Trophoblast cell (in vitro differentiated cells and primary cell): ENCODE measurements at regions not wholly inside any gene's neighbourhood (a gene's known extent, or its start where the extent isn't known, plus 50 kb on each side); places are given as distances from the start of the nearest gene placed in this dataset.

Experiments used
- DNase-seq, 2 donors: peaks; one replicate each; pipeline ENCODE4 v3.0.0-alpha.2; 2016
- H2AFZ ChIP-seq: 2 replicates; pipeline ENCODE4 v1.6.1; 2013; ENCODE audit warnings: low read length, moderate library complexity, mild to moderate bottlenecking; ENCODE audit not compliant: insufficient read depth, poor library complexity
- H2AK5ac ChIP-seq: 2 replicates; pipeline ENCODE4 v1.6.1; 2013; ENCODE audit warnings: mild to moderate bottlenecking, low read length
- H2BK120ac ChIP-seq: 2 replicates; pipeline ENCODE4 v1.6.1; 2013; ENCODE audit warnings: low read length, mild to moderate bottlenecking, moderate library complexity; ENCODE audit not compliant: insufficient read depth, poor library complexity
- H2BK12ac ChIP-seq: 2 replicates; pipeline ENCODE4 v1.6.1; 2013; ENCODE audit warnings: mild to moderate bottlenecking, low read length, moderate library complexity
- H2BK5ac ChIP-seq: 2 replicates; pipeline ENCODE4 v1.6.1; 2013; ENCODE audit warnings: low read length, low read depth, moderate library complexity, mild to moderate bottlenecking; ENCODE audit not compliant: poor library complexity
- H3K14ac ChIP-seq: 2 replicates; pipeline ENCODE4 v1.6.1; 2013; ENCODE audit warnings: mild to moderate bottlenecking, low read length
- H3K18ac ChIP-seq: 2 replicates; pipeline ENCODE4 v1.6.1; 2013; ENCODE audit warnings: mild to moderate bottlenecking, low read length
- H3K23ac ChIP-seq: 2 replicates; pipeline ENCODE4 v1.6.1; 2013; ENCODE audit warnings: low read length
- H3K27ac ChIP-seq: 2 replicates; pipeline ENCODE4 v1.5.1; 2013; ENCODE audit warnings: low read depth, mild to moderate bottlenecking, inconsistent platforms, low read length, moderate library complexity
- H3K27me3 ChIP-seq: 2 replicates; pipeline ENCODE4 v1.6.1; 2013; ENCODE audit warnings: inconsistent platforms, mild to moderate bottlenecking, low read length, moderate library complexity; ENCODE audit not compliant: insufficient read depth
- H3K36me3 ChIP-seq, 2 experiments: 1 replicate in 1 of 2; 2 replicates in 1 of 2; pipeline ENCODE4 v1.6.1; 2013; ENCODE audit warnings: low read length in 2 of 2, mild to moderate bottlenecking in 2 of 2, moderate library complexity in 1 of 2; ENCODE audit not compliant: insufficient read depth in 2 of 2, control insufficient read depth in 1 of 2
- H3K4ac ChIP-seq: 2 replicates; pipeline ENCODE4 v1.6.1; 2013; ENCODE audit warnings: low read depth, mild to moderate bottlenecking, low read length, moderate library complexity
- H3K4me1 ChIP-seq, 2 experiments: 1 replicate in 1 of 2; 2 replicates in 1 of 2; pipeline ENCODE4 v1.6.1; 2013; ENCODE audit warnings: low read length in 2 of 2, mild to moderate bottlenecking in 2 of 2, moderate library complexity in 1 of 2; ENCODE audit not compliant: insufficient read depth in 2 of 2, control insufficient read depth in 1 of 2
- H3K4me2 ChIP-seq: 2 replicates; pipeline ENCODE4 v1.6.1; 2013; ENCODE audit warnings: inconsistent platforms, mild to moderate bottlenecking, low read length, moderate library complexity
- H3K4me3 ChIP-seq: 2 replicates; pipeline ENCODE4 v1.5.1; 2013; ENCODE audit warnings: mild to moderate bottlenecking, low read depth, low read length, inconsistent platforms
- H3K79me1 ChIP-seq: one replicate; pipeline ENCODE4 v1.6.1; 2013; ENCODE audit warnings: low read length
- H3K79me2 ChIP-seq: 2 replicates; pipeline ENCODE4 v1.6.1; 2013; ENCODE audit warnings: low read length, mild to moderate bottlenecking; ENCODE audit not compliant: control insufficient read depth, insufficient read depth, poor library complexity
- H3K9ac ChIP-seq: 2 replicates; pipeline ENCODE4 v1.6.1; 2013; ENCODE audit warnings: mild to moderate bottlenecking, low read length
- H3K9me3 ChIP-seq: 2 replicates; pipeline ENCODE4 v1.6.1; 2013; ENCODE audit warnings: low read depth, mild to moderate bottlenecking, control low read depth, inconsistent platforms, low read length; ENCODE audit not compliant: insufficient read depth
- H4K12ac ChIP-seq: 2 replicates; pipeline ENCODE4 v1.6.1; 2013; ENCODE audit warnings: low read depth, mild to moderate bottlenecking, low read length, moderate library complexity
- H4K8ac ChIP-seq: 2 replicates; pipeline ENCODE4 v1.6.1; 2013; ENCODE audit warnings: low read depth, mild to moderate bottlenecking, low read length, moderate library complexity
- H4K91ac ChIP-seq: one replicate; pipeline ENCODE4 v1.6.1; 2013; ENCODE audit warnings: low read depth, mild to moderate bottlenecking, low read length, moderate library complexity
- WGBS: extraction: QIAGEN DNeasy Blood & Tissue Kit; methylation state at CpG from one replicate; pipeline ENCODE4 v1.1.7; 2013; ENCODE audit warnings: missing lambda C conversion rate; ENCODE audit not compliant: insufficient read length, insufficient coverage; ENCODE audit errors: extremely low coverage; 5-methylcytosine and 5-hydroxymethylcytosine counted together

GRCh38 chr7:436367-437128, 83.1 kb downstream of the PDGFA start:
- no peaks in the 10 kb centered on the region for H3K79me1 ChIP-seq
- H2BK120ac ChIP-seq: no peak overlapping the region
- H2AK5ac ChIP-seq: no peak overlapping the region
- no peak overlapping the region for H4K8ac ChIP-seq
- H4K12ac ChIP-seq: no peak overlapping the region
- H3K4ac ChIP-seq: no peak overlapping the region
- no peak overlapping the region for H3K27ac ChIP-seq
- H3K4me2 ChIP-seq: no peak overlapping the region
- H3K23ac ChIP-seq: no peak overlapping the region
- H3K36me3 ChIP-seq: no peaks in the 10 kb centered on the region
- no CpG with 5 or more reads among the region's 33 CpGs for WGBS
- H3K4me3 ChIP-seq: no peak overlapping the region
- no peak for DNase-seq
- H3K14ac ChIP-seq: no peak overlapping the region
- H4K91ac ChIP-seq: no peak overlapping the region
- H2BK12ac ChIP-seq: no peak overlapping the region
- H3K79me2 ChIP-seq: no peaks in the 10 kb centered on the region
- H2BK5ac ChIP-seq: no peak overlapping the region
- H3K27me3 ChIP-seq: no peaks in the 10 kb centered on the region
- H3K4me1 ChIP-seq: peaks cover 2 to 10% of the 10 kb centered on the region in 2 experiments
- H3K18ac ChIP-seq: no peak overlapping the region
- no peak overlapping the region for H2AFZ ChIP-seq
- H3K9ac ChIP-seq: no peak overlapping the region
- H3K9me3 ChIP-seq: no peaks in the 10 kb centered on the region

DNA sequence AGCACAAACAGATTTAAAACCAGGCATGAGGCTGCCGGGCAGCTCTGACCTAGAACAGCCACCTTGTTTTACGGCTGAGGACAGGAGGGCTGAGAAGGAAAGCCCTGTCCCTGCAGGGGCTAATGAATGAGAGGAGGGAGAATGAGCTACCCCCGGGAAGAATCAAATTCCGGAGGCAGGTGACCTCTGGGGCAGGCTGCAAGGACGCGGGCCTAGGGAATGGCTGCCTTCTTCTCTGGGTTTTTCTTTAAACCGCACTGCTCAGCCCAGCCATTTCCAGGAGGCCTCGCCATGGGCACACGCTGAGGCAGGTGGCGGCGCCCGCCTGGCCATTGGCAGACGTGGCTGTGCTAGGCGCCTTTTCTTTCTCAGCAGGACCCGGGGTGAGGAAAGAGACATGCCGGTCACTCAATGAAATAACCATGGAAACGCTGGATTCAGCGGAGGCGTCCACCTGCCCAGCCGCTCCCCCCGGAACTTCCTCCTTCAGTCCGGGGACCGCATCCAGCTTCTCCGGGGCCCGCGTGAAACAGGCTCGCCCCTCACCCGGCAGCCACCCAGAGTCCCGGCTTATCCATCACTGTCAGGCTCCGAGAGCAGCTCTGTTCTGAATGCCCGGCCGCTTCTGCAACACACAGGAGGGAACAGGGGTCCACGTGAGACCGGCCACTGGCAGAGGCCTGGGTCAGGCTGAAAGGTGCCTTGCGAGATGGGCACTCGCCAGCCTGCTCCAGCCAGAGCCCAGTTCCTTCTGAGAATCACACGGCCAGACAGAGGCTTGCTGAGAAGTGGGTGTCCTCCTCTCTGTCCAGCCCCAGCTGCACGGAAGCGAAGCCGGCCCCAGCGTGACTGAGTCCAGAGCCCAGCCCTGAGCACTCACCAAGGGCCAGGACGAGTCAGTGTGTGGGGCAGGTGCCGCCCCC, 82.1 kb downstream of the PDGFA start:
- Histone ChIP-seq H2AFZ (no peak overlapping the region), H3K4me2 (no peak overlapping the region), H4K91ac (no peak overlapping the region), H4K12ac (no peak overlapping the region), H2BK12ac (no peak overlapping the region), H3K9ac (no peak overlapping the region), H3K36me3 (no peaks in the 10 kb centered on the region), H3K4me3 (no peak overlapping the region), H2BK5ac (no peak overlapping the region), H3K14ac (no peak overlapping the region), H3K9me3 (peaks cover 5% of the 10 kb centered on the region), H3K79me2 (no peaks in the 10 kb centered on the region), H2AK5ac (no peak overlapping the region), H3K18ac (no peak overlapping the region), H3K4me1 (peaks cover 2 to 10% of the 10 kb centered on the region in 2 experiments), H3K27me3 (no peaks in the 10 kb centered on the region), H3K27ac (no peak overlapping the region), H3K4ac (no peak overlapping the region), H4K8ac (no peak overlapping the region), H3K79me1 (no peaks in the 10 kb centered on the region), H3K23ac (no peak overlapping the region), H2BK120ac (no peak overlapping the region)
- WGBS: no CpG with 5 or more reads among the region's 43 CpGs
- no peak for DNase-seq

GRCh38 chr7:438361-438760, 81.3 kb downstream of the PDGFA start:
- Histone ChIP-seq H2BK5ac (no peak overlapping the region), H3K27me3 (no peaks in the 10 kb centered on the region), H2AFZ (no peak overlapping the region), H3K36me3 (no peaks in the 10 kb centered on the region), H4K8ac (no peak overlapping the region), H3K18ac (no peak overlapping the region), H2AK5ac (no peak overlapping the region), H3K9me3 (peaks cover 7% of the 10 kb centered on the region), H4K91ac (no peak overlapping the region), H3K4me1 (peaks cover 2 to 10% of the 10 kb centered on the region in 2 experiments), H4K12ac (no peak overlapping the region), H3K79me1 (no peaks in the 10 kb centered on the region), H3K4ac (no peak overlapping the region), H3K9ac (no peak overlapping the region), H3K27ac (no peak overlapping the region), H2BK120ac (no peak overlapping the region), H3K4me3 (no peak overlapping the region), H3K14ac (no peak overlapping the region), H3K23ac (no peak overlapping the region), H3K79me2 (no peaks in the 10 kb centered on the region), H3K4me2 (no peak overlapping the region), H2BK12ac (no peak overlapping the region)
- WGBS: no CpG with 5 or more reads among the region's 7 CpGs
- DNase-seq: no peak

GRCh38 chr7:438916-439315, 80.7 kb downstream of the PDGFA start:
- Histone ChIP-seq H3K9me3 (peaks cover 8% of the 10 kb centered on the region), H3K14ac (no peak overlapping the region), H2BK12ac (no peak overlapping the region), H3K4me1 (peaks cover 2 to 10% of the 10 kb centered on the region in 2 experiments), H3K9ac (no peak overlapping the region), H4K8ac (no peak overlapping the region), H3K79me2 (no peaks in the 10 kb centered on the region), H4K91ac (no peak overlapping the region), H3K36me3 (no peaks in the 10 kb centered on the region), H4K12ac (no peak overlapping the region), H3K27ac (no peak overlapping the region), H3K27me3 (no peaks in the 10 kb centered on the region), H3K23ac (no peak overlapping the region), H3K4me2 (no peak overlapping the region), H2AFZ (no peak overlapping the region), H3K79me1 (no peaks in the 10 kb centered on the region), H2BK120ac (no peak overlapping the region), H3K18ac (no peak overlapping the region), H2BK5ac (no peak overlapping the region), H3K4me3 (no peak overlapping the region), H3K4ac (no peak overlapping the region), H2AK5ac (no peak overlapping the region)
- no peak for DNase-seq
- no CpG with 5 or more reads among the region's 14 CpGs for WGBS
